ENCODE measurements at regions not wholly inside any gene's neighbourhood (a gene's known extent, or its start where the extent isn't known, plus 50 kb on each side); places are given as distances from the start of the nearest gene placed in this dataset.

GRCh38 chr18:38077229-38077628, 511.6 kb upstream of the CELF4 start:
- no peak for TF ChIP-seq NFIC (IDR thresholded peaks at IDR 0.05; ENCODE audit: low read depth, low read length)
- TF ChIP-seq EP300 (IDR thresholded peaks at IDR 0.05; ENCODE audit: borderline replicate concordance in 1 of 2, control insufficient read depth in 1 of 2, low read depth in 2 of 2, low read length in 2 of 2) = no peak
- TF ChIP-seq YY1 (IDR thresholded peaks at IDR 0.05; ENCODE audit: low read depth, low read length) = no peak
- no peak for TF ChIP-seq HDAC6 (IDR thresholded peaks at IDR 0.05; ENCODE audit: unreplicated experiment)
- no peak for TF ChIP-seq RELA (IDR thresholded peaks at IDR 0.05; ENCODE audit: borderline replicate concordance, partially characterized antibody)
- no peak for TF ChIP-seq TCF12 (IDR thresholded peaks at IDR 0.05; ENCODE audit: low read depth, low read length)
- no peak for TF ChIP-seq USF2 (IDR thresholded peaks at IDR 0.05; ENCODE audit: borderline replicate concordance, low read depth, low read length)
- no peak for TF ChIP-seq RFX5 (IDR thresholded peaks at IDR 0.05; ENCODE audit: low read depth, low read length)
- TF ChIP-seq, protein P1, sequence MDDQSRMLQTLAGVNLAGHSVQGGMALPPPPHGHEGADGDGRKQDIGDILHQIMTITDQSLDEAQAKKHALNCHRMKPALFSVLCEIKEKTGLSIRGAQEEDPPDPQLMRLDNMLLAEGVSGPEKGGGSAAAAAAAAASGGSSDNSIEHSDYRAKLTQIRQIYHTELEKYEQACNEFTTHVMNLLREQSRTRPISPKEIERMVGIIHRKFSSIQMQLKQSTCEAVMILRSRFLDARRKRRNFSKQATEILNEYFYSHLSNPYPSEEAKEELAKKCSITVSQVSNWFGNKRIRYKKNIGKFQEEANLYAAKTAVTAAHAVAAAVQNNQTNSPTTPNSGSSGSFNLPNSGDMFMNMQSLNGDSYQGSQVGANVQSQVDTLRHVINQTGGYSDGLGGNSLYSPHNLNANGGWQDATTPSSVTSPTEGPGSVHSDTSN (IDR thresholded peaks at IDR 0.05; ENCODE audit: insufficient replicate concordance, low read depth, low read length) = no peak
- TF ChIP-seq POLR2AphosphoS5 (IDR thresholded peaks at IDR 0.05; ENCODE audit: low read length) = no peak

Measured in GM12878 (cell line).